ENCODE measurements at regions not wholly inside any gene's neighbourhood (a gene's known extent, or its start where the extent isn't known, plus 50 kb on each side); places are given as distances from the start of the nearest gene placed in this dataset.

DNA sequence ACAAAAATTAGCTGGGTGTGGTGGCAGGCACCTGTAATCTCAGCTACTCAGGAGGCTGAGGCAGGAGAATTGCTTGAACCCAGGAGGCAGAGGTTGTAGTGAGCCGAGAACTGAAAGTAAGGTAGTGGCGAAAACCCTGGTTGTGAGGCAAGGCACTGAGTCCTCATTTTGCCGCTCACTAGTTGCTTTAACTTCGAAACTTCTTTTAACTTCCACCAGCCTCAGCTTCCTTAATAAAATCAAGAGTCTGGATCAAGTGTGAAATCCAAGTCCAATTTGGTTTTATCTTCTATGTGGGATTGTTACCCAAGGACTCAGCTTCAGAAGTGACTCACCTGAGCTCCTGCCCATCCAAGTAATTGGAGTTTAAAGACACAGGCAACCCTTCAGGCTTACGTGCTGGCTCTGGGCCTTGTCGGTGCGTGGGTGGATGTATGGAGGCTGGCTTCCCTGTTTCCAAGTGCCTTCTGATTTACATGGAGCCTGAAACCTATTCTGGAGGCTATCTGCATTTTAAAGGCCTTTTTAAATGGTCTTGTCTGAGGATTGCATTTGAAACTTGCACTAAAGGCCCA lies 374.2 kb upstream of the ID2 start:
- no peak for DNase-seq (ENCODE audit: extremely low read depth in 1 of 4, low spot score in 3 of 4)
- Histone ChIP-seq H3K9me3 (replicated peaks; ENCODE audit: control insufficient read depth, insufficient read depth, low read depth, low read length) (no peaks in the 10 kb centered on the region), H2AFZ (ENCODE audit: low read depth, low read length) (no peak overlapping the region), H3K36me3 (ENCODE audit: control insufficient read depth, insufficient read depth, low read length) (no peaks in the 10 kb centered on the region), H4K20me1 (replicated peaks; ENCODE audit: control insufficient read depth, insufficient read depth, low read length) (peaks cover 3% of the 10 kb centered on the region), H3K27ac (ENCODE audit: extremely low read depth, low read depth, low read length) (no peak overlapping the region), H3K9me1 (ENCODE audit: control insufficient read depth, insufficient read depth, low read length) (peaks cover 3% of the 10 kb centered on the region), H3K4me2 (ENCODE audit: insufficient read depth, low read length) (no peak overlapping the region), H3K9ac (ENCODE audit: insufficient read depth in 1 of 2, low read depth in 2 of 2, low read length in 2 of 2) (no peak overlapping the region), H3K79me2 (ENCODE audit: control insufficient read depth, insufficient read depth, low read length) (no peaks in the 10 kb centered on the region), H3K4me1 (replicated peaks in 1 of 2; ENCODE audit: control insufficient read depth in 2 of 2, insufficient read depth in 2 of 2, low read length in 2 of 2) (peaks cover 7 to 18% of the 10 kb centered on the region in 2 experiments; a peak in 4 of 5 replicates), H3K27me3 (ENCODE audit: control insufficient read depth in 2 of 2, insufficient read depth in 2 of 2, low read length in 2 of 2) (peaks cover 0 to 26% of the 10 kb centered on the region in 2 experiments; a peak in 2 of 5 replicates), H3K4me3 (no peak overlapping the region)
- in situ Hi-C loops (cut with MboI) = no loop called here
- CTCF ChIA-PET (ENCODE audit: low intra/inter-chr PET ratio) = no interaction called here
- no peak for FAIRE-seq
- no TSS peak for BruUV-seq (replicated peaks)
- intact Hi-C loops (cut with micrococcal nuclease) = no loop called here
- TF ChIP-seq MAZ (CRISPR knock-in tag; conservative IDR thresholded peaks at IDR 0.05 in 1 of 2, IDR thresholded peaks at IDR 0.05 in 1 of 2) (no peak), EGR1 (conservative IDR thresholded peaks at IDR 0.05) (peak; percentile 53), MYNN (IDR thresholded peaks at IDR 0.05) (no peak), MYNN (CRISPR knock-in tag; IDR thresholded peaks at IDR 0.05) (no peak)
- POLR2A ChIA-PET = interaction anchor here (0.6 kb wide), 1 partner anchor 377 kb away, joined by 3 read pairs; no protein-coding TSS in a partner anchor
- no peak for ATAC-seq
- 32% methylated on average over 7 of the region's 7 CpGs for WGBS (ENCODE audit: insufficient coverage, low coverage, missing lambda C conversion rate)

DNA sequence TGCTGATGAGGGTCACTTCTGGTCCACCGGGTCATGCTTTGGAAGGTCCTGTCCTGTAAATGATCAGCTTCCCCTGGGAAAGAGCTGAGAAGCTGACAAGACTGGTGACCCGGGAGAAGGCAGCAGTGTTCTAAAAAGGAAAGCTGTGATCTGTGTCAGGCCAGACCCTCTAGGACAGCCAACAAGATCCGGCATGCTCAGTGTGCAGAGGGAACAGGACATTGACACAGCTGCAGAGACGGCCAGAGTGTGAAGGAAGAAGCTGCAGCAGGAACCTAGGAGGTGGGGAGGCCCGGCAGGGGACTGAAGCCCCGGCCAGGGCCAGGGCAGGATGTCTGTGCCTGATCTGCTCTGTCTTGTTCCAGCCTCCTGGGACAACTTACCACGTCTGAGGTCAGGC lies 372.7 kb upstream of the ID2 start:
- Histone ChIP-seq H4K20me1 (replicated peaks; ENCODE audit: control insufficient read depth, insufficient read depth, low read length) (peaks cover 3% of the 10 kb centered on the region), H3K27ac (ENCODE audit: extremely low read depth, low read depth, low read length) (no peak overlapping the region), H3K36me3 (ENCODE audit: control insufficient read depth, insufficient read depth, low read length) (no peaks in the 10 kb centered on the region), H3K9me1 (ENCODE audit: control insufficient read depth, insufficient read depth, low read length) (no peaks in the 10 kb centered on the region), H3K4me3 (no peak overlapping the region), H3K9me3 (replicated peaks; ENCODE audit: control insufficient read depth, insufficient read depth, low read depth, low read length) (no peaks in the 10 kb centered on the region), H3K9ac (ENCODE audit: insufficient read depth in 1 of 2, low read depth in 2 of 2, low read length in 2 of 2) (no peak overlapping the region; a peak in 1 of 4 replicates), H3K79me2 (ENCODE audit: control insufficient read depth, insufficient read depth, low read length) (no peaks in the 10 kb centered on the region), H3K4me2 (ENCODE audit: insufficient read depth, low read length) (no peak overlapping the region), H3K27me3 (ENCODE audit: control insufficient read depth in 2 of 2, insufficient read depth in 2 of 2, low read length in 2 of 2) (peaks cover 0 to 26% of the 10 kb centered on the region in 2 experiments; a peak in 2 of 5 replicates), H2AFZ (ENCODE audit: low read depth, low read length) (no peak overlapping the region), H3K4me1 (replicated peaks in 1 of 2; ENCODE audit: control insufficient read depth in 2 of 2, insufficient read depth in 2 of 2, low read length in 2 of 2) (peaks cover 11 to 32% of the 10 kb centered on the region in 2 experiments)
- FAIRE-seq = no peak
- WGBS (ENCODE audit: insufficient coverage, low coverage, missing lambda C conversion rate) = 21% methylated on average over 6 of the region's 7 CpGs
- intact Hi-C loops (cut with micrococcal nuclease) = no loop called here
- in situ Hi-C loops (cut with MboI) = no loop called here
- BruUV-seq (replicated peaks) = no TSS peak
- no peak for ATAC-seq
- CTCF ChIA-PET (ENCODE audit: low intra/inter-chr PET ratio) = no interaction called here
- no peak for DNase-seq (ENCODE audit: extremely low read depth in 1 of 4, low spot score in 3 of 4)
- POLR2A ChIA-PET = interaction anchor here (0.5 kb wide), 1 partner anchor 329 kb away, joined by 4 read pairs; no protein-coding TSS in a partner anchor
- TF ChIP-seq, protein P1, sequence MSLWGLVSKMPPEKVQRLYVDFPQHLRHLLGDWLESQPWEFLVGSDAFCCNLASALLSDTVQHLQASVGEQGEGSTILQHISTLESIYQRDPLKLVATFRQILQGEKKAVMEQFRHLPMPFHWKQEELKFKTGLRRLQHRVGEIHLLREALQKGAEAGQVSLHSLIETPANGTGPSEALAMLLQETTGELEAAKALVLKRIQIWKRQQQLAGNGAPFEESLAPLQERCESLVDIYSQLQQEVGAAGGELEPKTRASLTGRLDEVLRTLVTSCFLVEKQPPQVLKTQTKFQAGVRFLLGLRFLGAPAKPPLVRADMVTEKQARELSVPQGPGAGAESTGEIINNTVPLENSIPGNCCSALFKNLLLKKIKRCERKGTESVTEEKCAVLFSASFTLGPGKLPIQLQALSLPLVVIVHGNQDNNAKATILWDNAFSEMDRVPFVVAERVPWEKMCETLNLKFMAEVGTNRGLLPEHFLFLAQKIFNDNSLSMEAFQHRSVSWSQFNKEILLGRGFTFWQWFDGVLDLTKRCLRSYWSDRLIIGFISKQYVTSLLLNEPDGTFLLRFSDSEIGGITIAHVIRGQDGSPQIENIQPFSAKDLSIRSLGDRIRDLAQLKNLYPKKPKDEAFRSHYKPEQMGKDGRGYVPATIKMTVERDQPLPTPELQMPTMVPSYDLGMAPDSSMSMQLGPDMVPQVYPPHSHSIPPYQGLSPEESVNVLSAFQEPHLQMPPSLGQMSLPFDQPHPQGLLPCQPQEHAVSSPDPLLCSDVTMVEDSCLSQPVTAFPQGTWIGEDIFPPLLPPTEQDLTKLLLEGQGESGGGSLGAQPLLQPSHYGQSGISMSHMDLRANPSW (CRISPR knock-in tag; IDR thresholded peaks at IDR 0.05) = no peak
- TF ChIP-seq, protein P2, sequence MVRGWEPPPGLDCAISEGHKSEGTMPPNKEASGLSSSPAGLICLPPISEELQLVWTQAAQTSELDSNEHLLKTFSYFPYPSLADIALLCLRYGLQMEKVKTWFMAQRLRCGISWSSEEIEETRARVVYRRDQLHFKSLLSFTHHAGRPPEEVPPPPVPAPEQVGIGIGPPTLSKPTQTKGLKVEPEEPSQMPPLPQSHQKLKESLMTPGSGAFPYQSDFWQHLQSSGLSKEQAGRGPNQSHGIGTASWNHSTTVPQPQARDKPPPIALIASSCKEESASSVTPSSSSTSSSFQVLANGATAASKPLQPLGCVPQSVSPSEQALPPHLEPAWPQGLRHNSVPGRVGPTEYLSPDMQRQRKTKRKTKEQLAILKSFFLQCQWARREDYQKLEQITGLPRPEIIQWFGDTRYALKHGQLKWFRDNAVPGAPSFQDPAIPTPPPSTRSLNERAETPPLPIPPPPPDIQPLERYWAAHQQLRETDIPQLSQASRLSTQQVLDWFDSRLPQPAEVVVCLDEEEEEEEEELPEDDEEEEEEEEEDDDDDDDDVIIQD (CRISPR knock-in tag; IDR thresholded peaks at IDR 0.05) = no peak
- TF ChIP-seq ZNF263 (CRISPR knock-in tag; IDR thresholded peaks at IDR 0.05; ENCODE audit: borderline replicate concordance) (no peak), NFATC3 (IDR thresholded peaks at IDR 0.05) (no peak), SMARCB1 (IDR thresholded peaks at IDR 0.05; ENCODE audit: insufficient read length, low read depth) (no peak)

Measured in K562 (cell line).